Astrocyte (in vitro differentiated cells and primary cell): ENCODE measurements at regions not wholly inside any gene's neighbourhood (a gene's known extent, or its start where the extent isn't known, plus 50 kb on each side); places are given as distances from the start of the nearest gene placed in this dataset.

Source experiments
- DNase-seq: peaks from one replicate; pipeline ENCODE4 v3.0.0-alpha.2; 2010; ENCODE audit warnings: low read depth
- FAIRE-seq: peaks from 2 replicates; lab custom pipeline; 2011; peaks lifted over from hg19 to GRCh38; lab: Jason Lieb, UNC
- H2AFZ ChIP-seq: 2 replicates; pipeline ENCODE4 v1.6.0; 2012; ENCODE audit warnings: low read depth, low read length, inconsistent platforms
- H3K27ac ChIP-seq: 2 replicates; pipeline ENCODE4 v1.5.1; 2011; ENCODE audit warnings: low read depth, low read length, inconsistent platforms
- H3K27me3 ChIP-seq: 2 replicates; pipeline ENCODE4 v1.6.0; 2011; ENCODE audit warnings: low read length, inconsistent platforms; ENCODE audit not compliant: insufficient read depth
- H3K36me3 ChIP-seq: 2 replicates; pipeline ENCODE4 v1.5.1; 2011; ENCODE audit warnings: low read length, inconsistent platforms; ENCODE audit not compliant: insufficient read depth
- H3K4me1 ChIP-seq: 2 replicates; pipeline ENCODE4 v1.5.1; 2011; ENCODE audit warnings: low read length, inconsistent platforms; ENCODE audit not compliant: insufficient read depth
- H3K4me2 ChIP-seq: 2 replicates; pipeline ENCODE4 v1.6.0; 2012; ENCODE audit warnings: low read length, inconsistent platforms
- H3K4me3 ChIP-seq: 2 replicates; pipeline ENCODE4 v1.5.1; 2011; ENCODE audit warnings: low read depth, mild to moderate bottlenecking, low read length, inconsistent platforms; ENCODE audit not compliant: insufficient read depth
- H3K79me2 ChIP-seq: 2 replicates; pipeline ENCODE4 v1.6.0; 2012; ENCODE audit warnings: mild to moderate bottlenecking, low read length, inconsistent platforms; ENCODE audit not compliant: insufficient read depth
- H3K9ac ChIP-seq: 2 replicates; pipeline ENCODE4 v1.6.0; 2012; ENCODE audit warnings: mild to moderate bottlenecking, low read length, inconsistent platforms
- H3K9me3 ChIP-seq: 2 replicates; pipeline ENCODE4 v1.5.1; 2012; ENCODE audit warnings: low read depth, mild to moderate bottlenecking, low read length, inconsistent platforms; ENCODE audit not compliant: insufficient read depth
- H4K20me1 ChIP-seq: 2 replicates; pipeline ENCODE4 v1.6.0; 2012; ENCODE audit warnings: low read length, inconsistent platforms; ENCODE audit not compliant: insufficient read depth
- H3K27ac Mint-ChIP-seq: one replicate; pipeline ENCODE4 v1.8.0; 2021; ENCODE audit warnings: mild to moderate bottlenecking, mixed read lengths; ENCODE audit not compliant: unreplicated experiment
- H3K27me3 Mint-ChIP-seq: one replicate; pipeline ENCODE4 v1.8.0; 2021; ENCODE audit warnings: low read depth, mixed read lengths; ENCODE audit not compliant: unreplicated experiment
- H3K36me3 Mint-ChIP-seq: one replicate; pipeline ENCODE4 v1.8.0; 2021; ENCODE audit warnings: low read depth, mixed read lengths; ENCODE audit not compliant: unreplicated experiment
- H3K4me1 Mint-ChIP-seq: one replicate; pipeline ENCODE4 v1.8.0; 2021; ENCODE audit warnings: low read depth, mixed read lengths; ENCODE audit not compliant: unreplicated experiment
- H3K4me3 Mint-ChIP-seq: one replicate; pipeline ENCODE4 v1.8.0; 2021; ENCODE audit warnings: mild to moderate bottlenecking, moderate library complexity, mixed read lengths; ENCODE audit not compliant: unreplicated experiment
- H3K9me3 Mint-ChIP-seq: one replicate; pipeline ENCODE4 v1.8.0; 2021; ENCODE audit warnings: mild to moderate bottlenecking, mixed read lengths; ENCODE audit not compliant: unreplicated experiment
- CTCF ChIP-seq: IDR thresholded peaks from 2 replicates; pipeline ENCODE4 v1.5.1; 2011; ENCODE audit warnings: low read depth, mild to moderate bottlenecking, inconsistent platforms, low read length, moderate library complexity; ENCODE audit not compliant: insufficient read depth
- EZH2 ChIP-seq: IDR thresholded peaks from 2 replicates; pipeline ENCODE4 v1.6.1; 2012; ENCODE audit warnings: mild to moderate bottlenecking, low read length, inconsistent platforms; ENCODE audit not compliant: insufficient read depth

- no peak overlapping the region for H3K4me2 ChIP-seq
- H2AFZ ChIP-seq: no peak overlapping the region
- TF ChIP-seq EZH2: no peak
- TF ChIP-seq CTCF: no peak
- no peaks in the 10 kb centered on the region for H3K27me3 ChIP-seq
- no peaks in the 10 kb centered on the region for H3K79me2 ChIP-seq
- no peaks in the 10 kb centered on the region for H3K9me3 ChIP-seq
- no peaks in the 10 kb centered on the region for H4K20me1 ChIP-seq
- Mint-ChIP-seq H3K36me3 (no peaks in the 10 kb centered on the region), H3K4me3 (no peak overlapping the region), H3K9me3 (peaks cover 5% of the 10 kb centered on the region), H3K27me3 (no peaks in the 10 kb centered on the region), H3K27ac (no peak overlapping the region), H3K4me1 (no peaks in the 10 kb centered on the region)
- no peaks in the 10 kb centered on the region for H3K36me3 ChIP-seq
- no peak overlapping the region for H3K9ac ChIP-seq
- no peaks in the 10 kb centered on the region for H3K4me1 ChIP-seq
- FAIRE-seq (no peak), DNase-seq (peak; percentile 75)
- H3K4me3 ChIP-seq: no peak overlapping the region
- no peak overlapping the region for H3K27ac ChIP-seq
Measured at GRCh38 chr10:62543571-62544355, 169.6 kb downstream of the ZNF365 start.

GRCh38 chr10:62545160-62546066 is 171.2 kb downstream of the ZNF365 start:
- Histone ChIP-seq H3K4me3 (no peak overlapping the region), H3K4me1 (no peaks in the 10 kb centered on the region), H2AFZ (no peak overlapping the region), H3K27ac (no peak overlapping the region), H3K27me3 (no peaks in the 10 kb centered on the region), H3K79me2 (no peaks in the 10 kb centered on the region), H3K4me2 (no peak overlapping the region), H3K9me3 (no peaks in the 10 kb centered on the region), H3K9ac (no peak overlapping the region), H4K20me1 (no peaks in the 10 kb centered on the region), H3K36me3 (no peaks in the 10 kb centered on the region)
- Mint-ChIP-seq H3K4me3 (no peak overlapping the region), H3K27me3 (no peaks in the 10 kb centered on the region), H3K9me3 (peaks cover 5% of the 10 kb centered on the region), H3K36me3 (no peaks in the 10 kb centered on the region), H3K4me1 (no peaks in the 10 kb centered on the region), H3K27ac (no peak overlapping the region)
- TF ChIP-seq CTCF (no peak), EZH2 (no peak)
- DNase-seq: peak; percentile 76
- peak; percentile 49 for FAIRE-seq
